ENCODE measurements at regions not wholly inside any gene's neighbourhood (a gene's known extent, or its start where the extent isn't known, plus 50 kb on each side); places are given as distances from the start of the nearest gene placed in this dataset.
"Not testable (repeated sequence)": the region's sequence is repeated elsewhere in the genome, so short reads cannot be mapped to it uniquely, and the experiment has no call there.

GRCh38 chr6:20346948-20347347, 54.7 kb upstream of the E2F3 start:
- H3K27ac Mint-ChIP-seq; H3K36me3 Mint-ChIP-seq (ENCODE audit: low read depth); ATAC-seq; H3K27me3 Mint-ChIP-seq (ENCODE audit: low read depth); CTCF ChIA-PET; H3K9me3 Mint-ChIP-seq (ENCODE audit: insufficient read depth); DNase-seq; POLR2A ChIA-PET; H3K4me3 Mint-ChIP-seq: not testable (repeated sequence)
- H3K4me1 Mint-ChIP-seq (ENCODE audit: low read depth), result peaks cover 36% of the 10 kb centered on the region

GRCh38 chr6:20348041-20348440, 53.6 kb upstream of the E2F3 start:
- ChIA-PET CTCF (no interaction called here), POLR2A (no interaction called here)
- DNase-seq (no peak), ATAC-seq (no peak)
- no peak overlapping the region for H3K27ac Mint-ChIP-seq
- H3K9me3 Mint-ChIP-seq (ENCODE audit: insufficient read depth), result peaks cover 3% of the 10 kb centered on the region
- no peaks in the 10 kb centered on the region for H3K27me3 Mint-ChIP-seq (ENCODE audit: low read depth)
- H3K36me3 Mint-ChIP-seq (ENCODE audit: low read depth), result peaks cover 3% of the 10 kb centered on the region
- peaks cover 29% of the 10 kb centered on the region for H3K4me1 Mint-ChIP-seq (ENCODE audit: low read depth)
- no peak overlapping the region for H3K4me3 Mint-ChIP-seq

GRCh38 chr6:20349225-20349624, 52.5 kb upstream of the E2F3 start:
- DNase-seq (no peak), ATAC-seq (no peak)
- Mint-ChIP-seq H3K36me3 (ENCODE audit: low read depth) (peaks cover 7% of the 10 kb centered on the region), H3K4me3 (no peak overlapping the region), H3K27ac (no peak overlapping the region), H3K27me3 (ENCODE audit: low read depth) (no peaks in the 10 kb centered on the region), H3K4me1 (ENCODE audit: low read depth) (peaks cover 23% of the 10 kb centered on the region), H3K9me3 (ENCODE audit: insufficient read depth) (peaks cover 8% of the 10 kb centered on the region)
- CTCF ChIA-PET, result no interaction called here
- POLR2A ChIA-PET, result interaction anchor here (1.0 kb wide), 1 partner anchor 29 kb away, joined by 5 read pairs; no protein-coding TSS in a partner anchor

- ATAC-seq, result no peak
- peaks cover 7% of the 10 kb centered on the region for H3K36me3 Mint-ChIP-seq (ENCODE audit: low read depth)
- peaks cover 14% of the 10 kb centered on the region for H3K4me1 Mint-ChIP-seq (ENCODE audit: low read depth)
- H3K4me3 Mint-ChIP-seq, result no peak overlapping the region
- H3K9me3 Mint-ChIP-seq (ENCODE audit: insufficient read depth), result peaks cover 8% of the 10 kb centered on the region
- H3K27ac Mint-ChIP-seq, result no peak overlapping the region
- DNase-seq, result no peak
- no peaks in the 10 kb centered on the region for H3K27me3 Mint-ChIP-seq (ENCODE audit: low read depth)
- ChIA-PET CTCF (interaction anchor here (2.3 kb wide), 1 partner anchor 15 kb away, joined by 7 read pairs; no protein-coding TSS in a partner anchor), POLR2A (interaction anchor here (1.0 to 1.2 kb wide), 2 partner anchors 16 to 31 kb away, joined by 3 to 5 read pairs; no protein-coding TSS in a partner anchor)
Measured at GRCh38 chr6:20350215-20350614, 51.5 kb upstream of the E2F3 start.

- no peak overlapping the region for H3K27ac Mint-ChIP-seq
- POLR2A ChIA-PET, result interaction anchor here (1.2 kb wide), 1 partner anchor 32 kb away, joined by 3 read pairs; no protein-coding TSS in a partner anchor
Measured at GRCh38 chr6:20351534-20351933, 50.1 kb upstream of the E2F3 start.

More at GRCh38 chr6:20351534-20351933, 50.1 kb upstream of the E2F3 start:
- CTCF ChIA-PET, result interaction anchor here (2.3 kb wide), 1 partner anchor 14 kb away, joined by 7 read pairs; no protein-coding TSS in a partner anchor
- Mint-ChIP-seq H3K9me3 (ENCODE audit: insufficient read depth) (peaks cover 8% of the 10 kb centered on the region), H3K27me3 (ENCODE audit: low read depth) (no peaks in the 10 kb centered on the region), H3K36me3 (ENCODE audit: low read depth) (peaks cover 5% of the 10 kb centered on the region), H3K4me1 (ENCODE audit: low read depth) (peaks cover 12% of the 10 kb centered on the region), H3K4me3 (no peak overlapping the region)
- ATAC-seq (no peak), DNase-seq (no peak)
